Mucosa of stomach (tissue), 1 donor: ENCODE measurements at regions not wholly inside any gene's neighbourhood (a gene's known extent, or its start where the extent isn't known, plus 50 kb on each side); places are given as distances from the start of the nearest gene placed in this dataset.
"Not testable (repeated sequence)": the region's sequence is repeated elsewhere in the genome, so short reads cannot be mapped to it uniquely, and the experiment has no call there.

Source experiments
- H3K27me3 ChIP-seq: one replicate; pipeline ENCODE4 v1.7.0; 2013; ENCODE audit warnings: mild to moderate bottlenecking, low read length; ENCODE audit not compliant: control insufficient read depth, insufficient read depth
- H3K36me3 ChIP-seq: one replicate; pipeline ENCODE4 v1.7.0; 2013; ENCODE audit warnings: low read length; ENCODE audit not compliant: control insufficient read depth, insufficient read depth
- H3K4me1 ChIP-seq: one replicate; pipeline ENCODE4 v1.7.0; 2013; ENCODE audit warnings: mild to moderate bottlenecking, low read length; ENCODE audit not compliant: control insufficient read depth, insufficient read depth
- H3K4me3 ChIP-seq: one replicate; pipeline ENCODE4 v1.7.0; 2013; ENCODE audit warnings: low read length
- H3K9ac ChIP-seq: one replicate; pipeline ENCODE4 v1.7.0; 2013; ENCODE audit warnings: mild to moderate bottlenecking, low read length, moderate library complexity
- H3K9me3 ChIP-seq: one replicate; pipeline ENCODE4 v1.7.0; 2013; ENCODE audit warnings: mild to moderate bottlenecking, low read length, moderate library complexity; ENCODE audit not compliant: control insufficient read depth
- donor health status: Pancreatic carcinoma.

DNA sequence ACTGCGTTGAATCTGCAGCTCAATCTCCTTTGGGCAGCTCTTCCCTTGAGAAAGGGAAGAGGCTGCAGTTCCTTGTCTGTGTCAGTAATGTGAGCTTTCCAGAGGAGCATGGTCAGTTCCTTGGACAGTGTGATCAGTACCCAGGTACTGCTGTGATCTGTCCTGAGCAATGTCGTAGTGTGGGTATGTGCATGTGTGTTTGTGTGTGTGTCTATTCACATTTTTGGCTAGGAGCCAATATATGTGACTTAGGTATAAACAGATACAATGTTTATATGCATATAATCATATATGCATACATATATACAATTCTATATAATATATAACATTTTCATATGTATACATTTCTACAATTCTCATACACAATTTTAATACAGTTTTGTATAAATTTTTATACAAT, 85.4 kb upstream of the OLIG3 start:
- Histone ChIP-seq H3K9me3 (no peaks in the 10 kb centered on the region), H3K27me3 (peaks cover 9% of the 10 kb centered on the region), H3K9ac (no peak overlapping the region), H3K36me3 (no peaks in the 10 kb centered on the region), H3K4me3 (no peak overlapping the region), H3K4me1 (no peaks in the 10 kb centered on the region)

DNA sequence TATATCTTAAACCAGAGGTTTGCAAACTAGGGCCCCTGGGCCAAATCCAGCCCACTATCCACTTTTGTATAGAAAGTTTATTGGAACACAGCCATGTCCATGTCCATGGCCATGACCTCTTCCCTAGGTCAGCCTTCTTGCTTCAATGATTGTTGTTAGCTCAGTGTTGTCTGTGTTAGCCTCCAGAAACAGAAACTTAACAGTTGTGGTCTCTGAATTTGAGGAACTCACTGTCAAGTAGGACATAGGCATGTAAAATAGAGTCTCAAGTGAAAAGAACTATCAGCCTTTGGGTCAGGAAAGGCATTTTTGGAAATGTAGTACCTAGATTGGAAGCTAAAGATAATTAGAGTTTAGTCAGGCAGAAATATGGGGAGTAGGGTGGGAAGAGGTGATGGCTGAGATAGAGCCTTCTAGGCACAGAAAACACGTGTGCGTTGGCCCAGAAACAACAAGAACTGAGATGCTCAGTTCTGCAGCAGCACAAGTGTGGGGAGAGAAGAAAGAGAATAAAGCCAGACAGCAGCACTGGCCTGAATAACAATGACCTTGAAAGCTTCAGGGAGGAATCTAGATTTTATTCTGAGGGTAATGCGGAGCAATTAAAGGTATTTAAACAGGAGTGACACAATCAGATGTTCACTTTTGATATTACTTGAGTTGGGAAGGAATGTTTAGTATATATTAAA, 87.0 kb upstream of the OLIG3 start:
- Histone ChIP-seq H3K9me3 (no peaks in the 10 kb centered on the region), H3K27me3 (peaks cover 9% of the 10 kb centered on the region), H3K9ac (no peak overlapping the region), H3K4me3 (no peak overlapping the region), H3K4me1 (no peaks in the 10 kb centered on the region), H3K36me3 (no peaks in the 10 kb centered on the region)

DNA sequence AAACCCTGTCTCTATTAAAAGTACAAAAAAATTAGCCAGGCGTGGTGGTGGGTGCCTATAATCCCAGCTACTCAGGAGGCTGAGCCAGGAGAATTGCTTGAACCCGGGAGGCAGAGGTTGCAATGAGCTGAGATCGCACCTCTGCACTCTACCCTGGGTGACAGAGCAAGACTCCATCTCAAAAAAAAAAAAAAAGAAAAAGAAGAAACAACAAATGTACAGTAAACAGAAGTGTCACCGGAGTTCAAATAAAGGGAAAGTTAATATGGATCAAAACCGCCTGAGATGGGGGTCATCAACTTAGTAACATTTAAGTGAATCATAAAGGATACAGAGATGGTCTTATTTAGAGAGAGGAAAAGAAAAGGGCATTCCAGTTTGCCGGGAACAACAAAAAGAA, 89.3 kb upstream of the OLIG3 start:
- not testable (repeated sequence) for H3K4me3 ChIP-seq, H3K27me3 ChIP-seq, H3K9me3 ChIP-seq, H3K9ac ChIP-seq, H3K36me3 ChIP-seq, H3K4me1 ChIP-seq

DNA sequence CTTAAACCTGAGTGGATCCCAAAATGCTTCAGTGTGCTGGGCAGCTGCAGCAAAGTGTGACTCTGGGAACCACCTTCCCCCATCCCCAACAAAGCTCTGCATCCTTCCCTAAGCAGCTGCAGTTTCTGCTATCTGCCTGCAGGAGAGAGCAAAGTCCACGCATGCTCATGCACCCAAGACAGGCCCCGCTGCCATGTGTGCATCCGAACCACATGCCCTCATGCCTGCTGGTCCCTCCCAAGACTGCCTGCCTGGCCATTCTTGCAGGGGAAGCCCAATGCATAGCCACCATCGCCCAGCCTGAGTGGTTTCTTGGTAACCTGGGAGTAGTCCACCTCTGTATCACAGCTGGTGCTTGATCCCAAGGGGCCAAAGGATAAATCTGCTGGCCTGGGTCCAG, 94.3 kb upstream of the OLIG3 start:
- H3K27me3 ChIP-seq: no peaks in the 10 kb centered on the region
- H3K4me1 ChIP-seq: no peaks in the 10 kb centered on the region
- no peak overlapping the region for H3K9ac ChIP-seq
- no peaks in the 10 kb centered on the region for H3K9me3 ChIP-seq
- H3K36me3 ChIP-seq: no peaks in the 10 kb centered on the region
- no peak overlapping the region for H3K4me3 ChIP-seq

DNA sequence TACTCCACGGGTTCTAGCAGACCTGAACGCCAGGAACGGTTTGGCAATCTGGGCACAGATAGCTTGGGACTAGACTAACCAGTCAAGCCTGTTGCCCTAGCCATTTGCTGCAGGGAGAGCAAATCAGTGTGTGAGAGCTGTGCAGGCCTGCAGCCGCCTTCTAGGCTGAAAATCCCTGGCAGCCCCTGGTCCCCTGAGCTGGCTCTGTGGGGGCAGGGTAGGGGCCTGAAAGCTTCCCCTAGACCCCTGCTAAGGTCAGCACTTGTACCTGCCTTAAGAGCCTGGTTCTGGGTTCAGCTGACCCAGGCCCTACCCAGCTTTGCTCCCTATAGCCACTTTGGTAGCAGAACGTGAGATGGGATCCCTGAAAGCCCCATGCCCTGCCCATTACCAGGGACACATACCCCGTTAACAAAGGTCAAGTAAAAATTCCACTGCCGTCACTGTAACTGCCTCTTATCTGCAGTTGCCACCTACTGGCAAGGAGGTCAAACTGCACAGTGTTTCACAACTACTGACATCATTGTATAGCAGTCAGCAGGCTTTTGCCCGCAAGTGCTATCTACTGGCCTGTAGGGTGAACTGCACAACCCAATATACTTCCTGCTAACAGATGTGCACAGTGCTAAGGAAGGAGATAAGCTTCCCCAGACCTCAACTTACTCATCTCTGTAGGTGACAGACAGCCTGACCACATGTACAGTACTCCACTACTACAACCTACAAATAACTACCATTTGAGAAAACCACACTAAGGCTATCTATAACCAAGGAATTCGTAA, 95.1 kb upstream of the OLIG3 start:
- Histone ChIP-seq H3K9me3 (no peaks in the 10 kb centered on the region), H3K9ac (no peak overlapping the region), H3K36me3 (no peaks in the 10 kb centered on the region), H3K27me3 (no peaks in the 10 kb centered on the region), H3K4me3 (no peak overlapping the region), H3K4me1 (no peaks in the 10 kb centered on the region)

DNA sequence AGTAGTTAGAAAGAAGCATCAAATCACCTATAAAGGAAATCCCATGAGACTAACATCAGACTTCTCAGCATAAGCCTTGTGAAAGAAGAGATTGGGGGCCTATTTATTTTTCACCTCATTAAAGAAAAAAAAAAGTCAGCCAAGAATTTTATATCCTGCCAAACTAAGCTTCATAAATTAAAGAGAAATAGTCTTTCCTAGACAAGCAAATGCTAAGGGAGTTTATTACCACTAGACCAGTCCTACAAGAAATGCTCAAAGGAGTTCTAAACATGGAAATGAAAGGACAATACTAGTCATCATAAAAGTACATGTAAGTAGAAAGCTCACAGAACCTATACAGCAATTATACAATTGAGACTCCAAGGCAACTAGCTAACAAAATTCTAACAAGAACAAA, 96.5 kb upstream of the OLIG3 start:
- H3K4me3 ChIP-seq: no peak overlapping the region
- H3K9ac ChIP-seq: no peak overlapping the region

DNA sequence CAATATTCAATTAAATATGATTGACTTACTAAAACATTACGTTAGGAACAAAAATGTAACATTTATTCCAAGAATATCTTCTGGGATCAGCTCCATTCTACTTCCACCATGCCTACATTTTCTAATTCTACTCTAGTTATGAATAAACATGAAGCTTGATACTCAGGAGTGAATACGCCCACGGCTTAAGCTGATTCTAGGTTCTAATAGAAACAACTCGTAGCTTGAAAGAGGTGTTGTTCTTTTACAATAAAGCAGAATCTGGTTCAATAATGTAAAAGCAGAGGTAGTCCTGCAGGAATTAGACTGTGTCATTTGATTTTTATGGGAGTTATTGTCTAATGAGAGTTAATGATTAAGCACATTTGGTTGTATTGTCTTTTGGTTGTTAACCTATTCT, 107.3 kb upstream of the OLIG3 start:
- no peak overlapping the region for H3K9ac ChIP-seq
- H3K9me3 ChIP-seq: no peaks in the 10 kb centered on the region
- no peak overlapping the region for H3K4me3 ChIP-seq
- H3K36me3 ChIP-seq: no peaks in the 10 kb centered on the region
- no peaks in the 10 kb centered on the region for H3K4me1 ChIP-seq
- H3K27me3 ChIP-seq: peaks cover 6% of the 10 kb centered on the region

More for the DNA sequence above, 96.5 kb upstream of the OLIG3 start:
- no peaks in the 10 kb centered on the region for H3K36me3 ChIP-seq
- H3K4me1 ChIP-seq: no peaks in the 10 kb centered on the region
- no peaks in the 10 kb centered on the region for H3K9me3 ChIP-seq
- no peaks in the 10 kb centered on the region for H3K27me3 ChIP-seq

DNA sequence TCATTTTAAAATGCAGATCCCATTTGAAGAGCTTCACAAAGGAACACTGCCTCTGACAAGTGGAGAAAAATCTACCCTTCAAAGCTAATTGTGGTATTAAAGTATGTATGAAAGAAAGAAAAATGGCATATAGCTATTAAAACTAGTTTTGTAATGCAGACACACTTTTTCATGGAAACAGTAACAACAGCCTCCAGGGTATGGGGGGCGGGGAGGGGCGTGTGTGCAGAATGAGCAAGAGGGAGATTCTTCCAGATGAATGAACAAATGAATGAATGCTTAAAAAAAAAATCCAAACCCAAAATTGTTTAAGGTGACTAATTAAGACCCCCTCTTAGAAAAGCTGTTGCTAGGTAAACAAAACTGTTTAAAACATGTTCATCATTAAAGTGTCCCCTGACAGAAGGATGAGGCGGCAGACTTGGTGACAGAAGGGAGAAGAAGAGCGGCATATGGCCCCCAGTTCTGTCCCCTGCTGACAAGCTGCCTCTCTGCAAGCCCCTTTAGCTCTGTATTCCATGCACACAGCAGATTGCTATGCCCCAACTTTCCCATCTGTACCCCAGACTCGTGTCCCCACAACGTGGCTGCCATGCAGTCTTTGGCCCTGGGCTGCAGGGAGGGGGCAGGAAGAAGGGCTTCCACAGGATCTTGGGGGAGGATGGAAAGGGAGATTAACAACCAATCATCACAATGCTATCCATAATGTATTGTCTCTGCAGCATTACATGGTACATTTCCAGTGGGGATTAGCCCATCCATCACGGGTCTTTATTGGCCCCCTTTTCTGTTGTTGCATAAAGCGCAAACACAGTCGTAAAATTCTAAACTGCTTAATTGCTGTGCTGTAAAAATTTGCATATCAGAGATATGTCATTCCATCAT, 108.4 kb upstream of the OLIG3 start:
- Histone ChIP-seq H3K4me1 (no peaks in the 10 kb centered on the region), H3K36me3 (no peaks in the 10 kb centered on the region), H3K4me3 (no peak overlapping the region), H3K9me3 (no peaks in the 10 kb centered on the region), H3K9ac (no peak overlapping the region), H3K27me3 (peaks cover 6% of the 10 kb centered on the region)

DNA sequence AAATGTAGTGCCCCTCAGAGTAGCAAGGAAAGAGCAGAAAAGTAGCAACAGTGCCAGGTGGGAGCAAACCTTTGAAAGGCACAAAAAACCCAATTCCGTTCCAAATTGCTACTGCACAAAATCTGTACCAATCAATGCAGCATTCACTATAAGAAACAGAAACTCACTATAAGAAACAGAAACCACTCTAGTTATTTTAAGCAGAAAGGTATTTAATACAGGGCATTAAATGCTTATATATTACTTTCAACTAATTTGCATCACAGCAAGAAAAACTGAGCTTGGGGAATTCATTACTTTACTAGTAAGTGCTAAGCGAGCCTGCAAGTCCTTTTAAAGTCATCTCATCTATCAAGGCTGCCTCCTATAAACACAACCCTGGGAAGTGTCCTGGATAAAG, 116.5 kb upstream of the OLIG3 start:
- H3K36me3 ChIP-seq: no peaks in the 10 kb centered on the region
- H3K27me3 ChIP-seq: no peaks in the 10 kb centered on the region
- H3K4me3 ChIP-seq: no peak overlapping the region
- no peaks in the 10 kb centered on the region for H3K4me1 ChIP-seq
- H3K9me3 ChIP-seq: no peaks in the 10 kb centered on the region
- H3K9ac ChIP-seq: no peak overlapping the region

DNA sequence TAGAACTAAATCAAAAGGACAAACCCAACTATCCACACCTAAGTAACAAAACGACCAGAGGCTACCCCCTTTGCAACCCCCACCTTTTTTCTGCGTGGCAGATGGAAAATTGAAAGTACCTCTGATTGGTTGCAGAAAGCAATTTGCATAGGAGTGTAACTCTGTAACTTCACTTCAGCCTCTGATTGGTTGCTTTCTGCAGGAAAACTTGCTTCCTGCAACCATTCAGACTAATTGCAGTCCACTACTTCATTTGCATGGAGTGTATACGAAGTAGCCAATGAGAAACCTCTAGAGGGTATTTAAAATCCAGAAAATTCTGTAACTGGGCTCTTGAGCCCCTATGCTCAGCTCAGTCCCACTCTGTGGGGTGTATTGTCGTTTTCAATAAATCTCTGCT, 129.1 kb upstream of the OLIG3 start:
- no peak overlapping the region for H3K4me3 ChIP-seq
- H3K9me3 ChIP-seq: no peaks in the 10 kb centered on the region
- peaks cover 4% of the 10 kb centered on the region for H3K27me3 ChIP-seq
- no peak overlapping the region for H3K9ac ChIP-seq
- no peaks in the 10 kb centered on the region for H3K4me1 ChIP-seq
- H3K36me3 ChIP-seq: no peaks in the 10 kb centered on the region

DNA sequence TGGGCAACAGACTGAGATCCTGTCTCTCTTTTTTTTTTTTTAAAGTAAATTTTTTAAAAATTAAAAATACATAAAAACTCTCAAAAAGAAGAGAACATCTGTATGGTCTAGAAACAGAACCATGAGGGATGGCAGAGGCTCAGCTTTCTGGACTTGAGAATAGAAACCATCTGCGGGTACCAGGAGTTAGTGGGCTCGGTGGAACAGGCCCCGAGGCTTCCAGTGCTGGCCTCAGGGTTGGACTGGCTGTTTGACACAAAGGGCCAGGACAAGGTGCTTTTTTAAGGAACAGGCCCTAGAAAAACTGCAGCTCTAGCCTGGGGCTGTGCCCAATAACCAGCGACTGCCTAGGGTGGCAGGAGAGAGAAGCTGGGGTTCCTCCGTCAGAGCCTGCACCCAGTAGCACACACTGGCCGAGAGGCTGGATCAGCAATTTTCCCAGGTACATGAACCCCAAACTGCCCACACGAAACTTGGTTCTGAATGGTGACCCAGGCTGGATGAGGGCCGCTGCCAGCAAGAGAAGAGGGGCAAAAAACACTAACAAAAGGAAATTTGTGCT, 131.0 kb upstream of the OLIG3 start:
- H3K4me3 ChIP-seq: no peak overlapping the region
- peaks cover 4% of the 10 kb centered on the region for H3K27me3 ChIP-seq
- H3K9me3 ChIP-seq: no peaks in the 10 kb centered on the region
- H3K36me3 ChIP-seq: no peaks in the 10 kb centered on the region
- no peak overlapping the region for H3K9ac ChIP-seq
- no peaks in the 10 kb centered on the region for H3K4me1 ChIP-seq

DNA sequence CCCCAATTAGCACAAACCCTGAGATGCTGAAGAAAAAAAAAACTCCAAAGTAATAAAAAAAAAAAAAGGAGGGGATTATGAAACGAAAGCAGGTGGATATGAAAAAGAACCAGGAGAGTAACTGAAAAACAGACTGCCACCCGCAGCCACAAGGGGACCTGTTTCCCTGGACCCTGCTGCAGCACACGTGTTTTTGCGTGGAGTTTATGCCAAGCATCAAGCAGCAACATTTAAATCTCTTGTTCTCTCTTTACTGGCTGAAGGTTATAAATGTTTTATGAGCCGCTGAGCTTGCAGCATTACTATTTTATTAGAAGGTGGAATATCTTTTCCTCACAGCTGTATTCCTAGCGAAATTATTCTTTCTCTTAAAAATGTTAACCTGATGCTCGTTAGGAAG, 131.6 kb upstream of the OLIG3 start:
- Histone ChIP-seq H3K27me3 (peaks cover 4% of the 10 kb centered on the region), H3K9me3 (no peaks in the 10 kb centered on the region), H3K4me1 (no peaks in the 10 kb centered on the region), H3K36me3 (no peaks in the 10 kb centered on the region), H3K9ac (no peak overlapping the region), H3K4me3 (no peak overlapping the region)
